ENCODE measurements at regions not wholly inside any gene's neighbourhood (a gene's known extent, or its start where the extent isn't known, plus 50 kb on each side); places are given as distances from the start of the nearest gene placed in this dataset.
A peak's percentile ranks its signal among the peaks of the same experiment; 100 is the strongest.

DNA sequence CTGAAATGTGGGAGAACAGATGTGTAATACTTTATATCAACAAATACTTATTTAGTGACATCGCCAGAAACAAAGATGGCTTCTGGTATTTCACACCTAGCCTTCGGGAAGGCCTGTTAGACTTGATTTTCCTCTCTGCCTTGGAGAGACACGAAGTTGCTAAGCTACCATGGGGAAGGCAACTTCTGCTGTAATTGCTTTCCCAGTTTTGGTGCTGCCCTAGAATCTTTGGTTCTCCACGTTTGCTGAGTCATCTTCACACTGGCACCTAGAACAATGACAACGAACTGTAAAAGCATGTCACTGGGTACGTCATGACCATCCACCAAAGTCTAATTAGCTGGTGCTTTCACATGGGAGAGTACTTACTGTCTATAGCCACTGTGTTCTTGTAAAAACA lies 58.7 kb upstream of the ACTR3 start:
- Histone ChIP-seq H3K9me3 (no peaks in the 10 kb centered on the region), H3K4me3 (no peak overlapping the region), H3K36me3 (no peaks in the 10 kb centered on the region), H3K27ac (no peak overlapping the region), H3K27me3 (no peaks in the 10 kb centered on the region), H3K4me1 (no peaks in the 10 kb centered on the region)
- WGBS, 5 donors, result 55 to 86% (median 58%) methylated on average over 6 of the region's 6 CpGs
- TF ChIP-seq POLR2A (IDR thresholded peaks at IDR 0.05), result no peak
- TF ChIP-seq, protein P1, sequence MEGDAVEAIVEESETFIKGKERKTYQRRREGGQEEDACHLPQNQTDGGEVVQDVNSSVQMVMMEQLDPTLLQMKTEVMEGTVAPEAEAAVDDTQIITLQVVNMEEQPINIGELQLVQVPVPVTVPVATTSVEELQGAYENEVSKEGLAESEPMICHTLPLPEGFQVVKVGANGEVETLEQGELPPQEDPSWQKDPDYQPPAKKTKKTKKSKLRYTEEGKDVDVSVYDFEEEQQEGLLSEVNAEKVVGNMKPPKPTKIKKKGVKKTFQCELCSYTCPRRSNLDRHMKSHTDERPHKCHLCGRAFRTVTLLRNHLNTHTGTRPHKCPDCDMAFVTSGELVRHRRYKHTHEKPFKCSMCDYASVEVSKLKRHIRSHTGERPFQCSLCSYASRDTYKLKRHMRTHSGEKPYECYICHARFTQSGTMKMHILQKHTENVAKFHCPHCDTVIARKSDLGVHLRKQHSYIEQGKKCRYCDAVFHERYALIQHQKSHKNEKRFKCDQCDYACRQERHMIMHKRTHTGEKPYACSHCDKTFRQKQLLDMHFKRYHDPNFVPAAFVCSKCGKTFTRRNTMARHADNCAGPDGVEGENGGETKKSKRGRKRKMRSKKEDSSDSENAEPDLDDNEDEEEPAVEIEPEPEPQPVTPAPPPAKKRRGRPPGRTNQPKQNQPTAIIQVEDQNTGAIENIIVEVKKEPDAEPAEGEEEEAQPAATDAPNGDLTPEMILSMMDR (IDR thresholded peaks at IDR 0.05), result no peak
- no peak for TF ChIP-seq EP300 (IDR thresholded peaks at IDR 0.05)
- TF ChIP-seq POLR2AphosphoS5 (IDR thresholded peaks at IDR 0.05), result no peak
- intact Hi-C loops (cut with DNase I; ENCODE audit: low total_unique reads), result no loop called here
- DNase-seq, result peak in 1 of 2 donors; percentile 58

DNA sequence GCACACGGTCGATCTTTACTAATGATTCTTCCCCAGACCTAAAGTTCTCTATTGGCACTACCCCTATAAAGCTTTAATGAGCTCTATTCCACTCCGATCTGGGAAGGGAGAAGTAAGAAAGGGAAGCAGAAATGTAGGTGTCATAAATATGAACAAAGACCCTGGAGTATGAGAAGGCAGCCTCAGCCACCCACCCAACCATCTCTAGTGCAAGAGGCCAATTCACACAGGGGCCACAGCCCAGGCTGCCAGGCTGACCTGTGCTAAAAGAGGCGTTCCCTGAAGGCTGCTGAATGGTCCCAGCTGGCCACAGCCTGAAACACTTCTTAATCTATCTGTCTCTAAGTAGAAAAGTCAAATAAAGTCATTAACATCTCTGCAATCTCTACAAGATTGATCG lies 60.1 kb upstream of the ACTR3 start:
- H3K9me3 ChIP-seq, result no peaks in the 10 kb centered on the region
- TF ChIP-seq POLR2AphosphoS5 (IDR thresholded peaks at IDR 0.05) (no peak), POLR2A (IDR thresholded peaks at IDR 0.05) (no peak), EP300 (IDR thresholded peaks at IDR 0.05) (no peak)
- TF ChIP-seq, protein P1 (IDR thresholded peaks at IDR 0.05), result no peak
- intact Hi-C loops (cut with DNase I; ENCODE audit: low total_unique reads), result no loop called here
- H3K27ac ChIP-seq, result no peak overlapping the region
- 61 to 88% (median 73%) methylated on average over 5 of the region's 5 CpGs for WGBS, 5 donors
- no peak overlapping the region for H3K4me3 ChIP-seq
- no peak for DNase-seq
- no peaks in the 10 kb centered on the region for H3K4me1 ChIP-seq
- H3K27me3 ChIP-seq, result no peaks in the 10 kb centered on the region
- no peaks in the 10 kb centered on the region for H3K36me3 ChIP-seq

DNA sequence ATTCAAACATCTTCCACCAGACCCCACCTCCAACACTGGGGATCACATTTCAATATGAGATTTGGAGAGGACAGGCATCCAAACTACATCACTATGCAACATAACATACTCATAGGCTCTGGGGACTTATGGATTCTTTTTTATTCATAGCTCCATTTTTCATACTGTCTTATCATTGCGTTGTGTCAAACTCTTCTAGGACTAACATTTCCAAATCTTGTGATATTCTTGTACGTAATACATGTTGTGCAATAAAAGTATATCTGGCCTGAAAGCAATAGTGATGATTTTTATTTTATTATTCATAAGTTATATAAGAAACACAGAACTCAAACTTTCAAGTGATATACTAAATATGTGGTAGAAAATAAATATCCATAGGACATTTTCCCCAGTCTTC lies 60.6 kb upstream of the ACTR3 start:
- no peak overlapping the region for H3K27ac ChIP-seq
- intact Hi-C loops (cut with DNase I; ENCODE audit: low total_unique reads), result no loop called here
- H3K9me3 ChIP-seq, result no peaks in the 10 kb centered on the region
- no peaks in the 10 kb centered on the region for H3K4me1 ChIP-seq
- no peaks in the 10 kb centered on the region for H3K36me3 ChIP-seq
- no peaks in the 10 kb centered on the region for H3K27me3 ChIP-seq
- WGBS, 5 donors, result 92 to 96% (median 93%) methylated on average over 2 of the region's 2 CpGs
- H3K4me3 ChIP-seq, result no peak overlapping the region
- DNase-seq, result no peak
- TF ChIP-seq POLR2A (IDR thresholded peaks at IDR 0.05), result no peak
- TF ChIP-seq, protein P1 (IDR thresholded peaks at IDR 0.05), result no peak
- TF ChIP-seq POLR2AphosphoS5 (IDR thresholded peaks at IDR 0.05), result no peak
- no peak for TF ChIP-seq EP300 (IDR thresholded peaks at IDR 0.05)

DNA sequence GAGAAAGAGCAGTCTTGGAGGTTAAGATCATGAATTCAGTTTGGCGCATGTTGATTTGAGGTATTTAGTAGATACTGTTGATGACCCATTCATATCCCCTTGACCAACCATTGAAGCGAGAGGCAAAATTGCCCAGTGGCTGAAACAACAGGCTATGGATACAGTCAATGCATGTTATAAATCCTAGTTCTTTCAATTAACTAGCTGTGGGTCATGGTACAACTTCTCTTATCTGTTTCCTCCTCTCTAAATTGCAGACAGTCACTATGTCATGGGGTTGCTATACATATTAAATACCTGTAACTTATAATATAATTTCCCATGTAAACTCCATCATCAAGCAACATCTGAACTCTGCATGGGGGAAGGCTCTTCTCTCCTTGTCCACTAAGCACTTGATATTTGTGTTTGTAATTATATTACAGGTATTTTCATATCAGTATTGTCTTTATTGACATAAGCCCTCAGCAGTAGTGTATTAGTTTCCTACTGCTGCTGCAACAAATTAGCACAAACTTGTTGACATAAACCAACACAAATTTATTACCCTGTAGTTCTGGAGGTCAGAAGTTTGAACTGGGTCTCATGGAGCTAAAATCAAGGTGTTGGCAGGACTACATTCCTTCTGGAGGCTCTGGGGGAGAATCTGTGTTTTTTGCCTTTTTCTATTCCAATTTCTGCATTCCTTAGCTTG lies 61.7 kb upstream of the ACTR3 start:
- DNase-seq, result no peak
- Histone ChIP-seq H3K4me1 (no peaks in the 10 kb centered on the region), H3K4me3 (no peak overlapping the region), H3K27me3 (no peaks in the 10 kb centered on the region), H3K27ac (no peak overlapping the region), H3K36me3 (no peaks in the 10 kb centered on the region), H3K9me3 (no peaks in the 10 kb centered on the region)
- intact Hi-C loops (cut with DNase I; ENCODE audit: low total_unique reads), result no loop called here
- TF ChIP-seq POLR2AphosphoS5 (IDR thresholded peaks at IDR 0.05), result no peak
- TF ChIP-seq, protein P1 (IDR thresholded peaks at IDR 0.05), result no peak
- no peak for TF ChIP-seq EP300 (IDR thresholded peaks at IDR 0.05)
- TF ChIP-seq POLR2A (IDR thresholded peaks at IDR 0.05), result no peak
- 91 to 98% (median 95%) methylated on average over 2 of the region's 2 CpGs for WGBS, 5 donors

All from stomach (tissue), 8 donors.